ENCODE measurements at regions not wholly inside any gene's neighbourhood (a gene's known extent, or its start where the extent isn't known, plus 50 kb on each side); places are given as distances from the start of the nearest gene placed in this dataset.

- DNase-seq: no peak
Observed at GRCh38 chr6:47360388-47360787, 50.7 kb upstream of the TNFRSF21 start.

- no peak for DNase-seq
Observed at GRCh38 chr6:47362857-47363461, 53.3 kb upstream of the TNFRSF21 start.

- DNase-seq: no peak
Observed at GRCh38 chr6:47363736-47364135, 54.0 kb upstream of the TNFRSF21 start.

GRCh38 chr6:47366335-47366890 lies 56.7 kb upstream of the TNFRSF21 start:
- DNase-seq: no peak

GRCh38 chr6:47371139-47371869 lies 61.6 kb upstream of the TNFRSF21 start:
- DNase-seq: no peak

GRCh38 chr6:47371870-47372255 lies 62.2 kb upstream of the TNFRSF21 start:
- DNase-seq: no peak

- DNase-seq: no peak
Observed at GRCh38 chr6:47372318-47372717, 62.6 kb upstream of the TNFRSF21 start.

GRCh38 chr6:47375426-47375825 lies 65.7 kb upstream of the TNFRSF21 start:
- no peak for DNase-seq

- DNase-seq: no peak
Observed at GRCh38 chr6:47376930-47377329, 67.2 kb upstream of the TNFRSF21 start.

GRCh38 chr6:47377971-47378370 lies 68.3 kb upstream of the TNFRSF21 start:
- no peak for DNase-seq

GRCh38 chr6:47379328-47379727 lies 69.6 kb upstream of the TNFRSF21 start:
- DNase-seq: no peak

GRCh38 chr6:47380251-47380650 lies 70.5 kb upstream of the TNFRSF21 start:
- DNase-seq: no peak

- no peak for DNase-seq
Observed at GRCh38 chr6:47381036-47381435, 71.3 kb upstream of the TNFRSF21 start.

GRCh38 chr6:47383360-47383759 lies 73.7 kb upstream of the TNFRSF21 start:
- no peak for DNase-seq

- DNase-seq: no peak
Observed at GRCh38 chr6:47391675-47392074, 82.0 kb upstream of the TNFRSF21 start.

- DNase-seq: no peak
Observed at GRCh38 chr6:47392251-47392650, 82.5 kb upstream of the TNFRSF21 start.

GRCh38 chr6:47396401-47397069 lies 81.1 kb upstream of the CD2AP start:
- DNase-seq: no peak

- DNase-seq: no peak
Observed at GRCh38 chr6:47400581-47400980, 77.0 kb upstream of the CD2AP start.

- peak; percentile 3 for DNase-seq
Observed at GRCh38 chr6:47402081-47402480, 75.5 kb upstream of the CD2AP start.

GRCh38 chr6:47403056-47403455 lies 74.5 kb upstream of the CD2AP start:
- no peak for DNase-seq

GRCh38 chr6:47403801-47404200 lies 73.8 kb upstream of the CD2AP start:
- DNase-seq: no peak

- DNase-seq: no peak
Observed at GRCh38 chr6:47404435-47404834, 73.2 kb upstream of the CD2AP start.

- DNase-seq: no peak
Observed at GRCh38 chr6:47405273-47405672, 72.3 kb upstream of the CD2AP start.

Data from tongue (tissue), 1 donor.